ENCODE measurements at regions not wholly inside any gene's neighbourhood (a gene's known extent, or its start where the extent isn't known, plus 50 kb on each side); places are given as distances from the start of the nearest gene placed in this dataset.

- TF ChIP-seq, protein P1, sequence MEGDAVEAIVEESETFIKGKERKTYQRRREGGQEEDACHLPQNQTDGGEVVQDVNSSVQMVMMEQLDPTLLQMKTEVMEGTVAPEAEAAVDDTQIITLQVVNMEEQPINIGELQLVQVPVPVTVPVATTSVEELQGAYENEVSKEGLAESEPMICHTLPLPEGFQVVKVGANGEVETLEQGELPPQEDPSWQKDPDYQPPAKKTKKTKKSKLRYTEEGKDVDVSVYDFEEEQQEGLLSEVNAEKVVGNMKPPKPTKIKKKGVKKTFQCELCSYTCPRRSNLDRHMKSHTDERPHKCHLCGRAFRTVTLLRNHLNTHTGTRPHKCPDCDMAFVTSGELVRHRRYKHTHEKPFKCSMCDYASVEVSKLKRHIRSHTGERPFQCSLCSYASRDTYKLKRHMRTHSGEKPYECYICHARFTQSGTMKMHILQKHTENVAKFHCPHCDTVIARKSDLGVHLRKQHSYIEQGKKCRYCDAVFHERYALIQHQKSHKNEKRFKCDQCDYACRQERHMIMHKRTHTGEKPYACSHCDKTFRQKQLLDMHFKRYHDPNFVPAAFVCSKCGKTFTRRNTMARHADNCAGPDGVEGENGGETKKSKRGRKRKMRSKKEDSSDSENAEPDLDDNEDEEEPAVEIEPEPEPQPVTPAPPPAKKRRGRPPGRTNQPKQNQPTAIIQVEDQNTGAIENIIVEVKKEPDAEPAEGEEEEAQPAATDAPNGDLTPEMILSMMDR (IDR thresholded peaks at IDR 0.05; ENCODE audit: low read depth, low read length), result no peak
These were observed 55.3 kb upstream of the VGLL3 start for GRCh38 chr3:87046241-87046640.

GRCh38 chr3:87045473-87045872, 54.5 kb upstream of the VGLL3 start:
- TF ChIP-seq, protein P1 (IDR thresholded peaks at IDR 0.05; ENCODE audit: low read depth, low read length), result no peak
- H3K4me3 ChIP-seq (ENCODE audit: low read depth, low read length), result no peak overlapping the region

More at GRCh38 chr3:87046241-87046640, 55.3 kb upstream of the VGLL3 start:
- no peak overlapping the region for H3K4me3 ChIP-seq (ENCODE audit: low read depth, low read length)

DNA sequence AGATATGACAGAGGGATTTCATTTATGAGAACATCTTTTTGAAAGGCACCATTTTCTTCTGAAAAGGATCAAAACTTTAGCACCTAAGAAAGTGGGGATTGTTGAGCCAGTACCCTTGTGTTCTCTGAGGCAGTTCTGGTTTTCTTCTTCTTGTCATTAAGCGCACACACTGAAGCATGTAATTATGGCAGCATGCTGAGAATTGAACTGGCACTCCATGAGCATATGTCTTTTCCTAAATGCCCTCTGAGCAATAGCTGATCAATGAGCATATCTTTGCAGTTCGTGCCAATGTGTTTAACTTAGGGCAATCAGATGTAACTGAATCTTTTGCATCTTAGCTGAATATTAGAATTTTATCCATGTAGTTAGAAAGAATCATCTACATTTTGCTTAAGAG, 53.9 kb upstream of the VGLL3 start:
- TF ChIP-seq, protein P1 (IDR thresholded peaks at IDR 0.05; ENCODE audit: low read depth, low read length), result no peak
- H3K4me3 ChIP-seq (ENCODE audit: low read depth, low read length), result no peak overlapping the region

- H3K4me3 ChIP-seq (ENCODE audit: low read depth, low read length), result no peak overlapping the region
- TF ChIP-seq, protein P1 (IDR thresholded peaks at IDR 0.05; ENCODE audit: low read depth, low read length), result no peak
These were observed 53.5 kb upstream of the VGLL3 start for GRCh38 chr3:87044409-87044808.

DNA sequence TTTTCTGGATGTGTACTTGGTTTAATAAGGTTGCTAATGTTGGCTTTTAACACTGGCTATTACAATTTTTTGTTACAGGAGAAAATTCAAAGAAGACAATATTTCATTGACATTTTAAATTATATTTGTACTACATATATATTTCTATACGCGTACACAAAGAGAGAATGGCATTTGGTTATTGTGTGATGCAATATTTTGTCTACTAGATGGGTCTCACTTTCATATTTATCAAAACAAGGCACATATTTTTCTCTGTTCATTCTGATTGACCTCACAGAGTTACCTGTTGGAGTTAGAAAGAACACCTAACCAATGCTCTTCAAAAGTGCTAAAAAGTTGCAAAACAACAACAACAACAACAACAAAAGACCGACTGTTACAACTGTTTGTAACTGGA, 50.2 kb upstream of the VGLL3 start:
- no peak overlapping the region for H3K4me3 ChIP-seq (ENCODE audit: low read depth, low read length)
- TF ChIP-seq, protein P1 (IDR thresholded peaks at IDR 0.05; ENCODE audit: low read depth, low read length), result no peak
